Liver (tissue), 7 donors: ENCODE measurements at regions not wholly inside any gene's neighbourhood (a gene's known extent, or its start where the extent isn't known, plus 50 kb on each side); places are given as distances from the start of the nearest gene placed in this dataset.

Experiments used
- DNase-seq: peaks from one replicate; pipeline ENCODE4 v3.0.0-alpha.2; 2017; ENCODE audit warnings: low spot score
- H3K27ac ChIP-seq, 2 donors: one replicate each; pipeline ENCODE4 v1.7.0; 2013; ENCODE audit warnings: inconsistent platforms in 2 of 2, low read length in 2 of 2, control low read depth in 1 of 2, low read depth in 1 of 2, mild to moderate bottlenecking in 1 of 2
- H3K27me3 ChIP-seq, 4 donors: one replicate each; pipeline versions ENCODE4 v1.6.1 to v1.7.0; 2013; ENCODE audit warnings: low read length in 3 of 4, inconsistent platforms in 1 of 4, mild to moderate bottlenecking in 1 of 4, moderate library complexity in 1 of 4; ENCODE audit not compliant: control insufficient read depth in 4 of 4, insufficient read depth in 4 of 4
- H3K36me3 ChIP-seq, 4 donors: one replicate each; pipeline versions ENCODE4 v1.6.1 to v1.7.0; 2013; ENCODE audit warnings: low read length in 3 of 4, mild to moderate bottlenecking in 3 of 4, low read depth in 1 of 4, moderate library complexity in 1 of 4; ENCODE audit not compliant: control insufficient read depth in 4 of 4, insufficient read depth in 3 of 4
- H3K4me1 ChIP-seq, 4 donors: one replicate each; pipeline versions ENCODE4 v1.6.1 to v1.7.0; 2013; ENCODE audit warnings: low read length in 3 of 4, mild to moderate bottlenecking in 3 of 4, moderate library complexity in 1 of 4; ENCODE audit not compliant: control insufficient read depth in 4 of 4, insufficient read depth in 4 of 4
- H3K4me3 ChIP-seq, 3 donors: one replicate each; pipeline versions ENCODE4 v1.6.1 to v1.7.0; 2013; ENCODE audit warnings: low read length in 3 of 3, control low read depth in 1 of 3, low read depth in 1 of 3, mild to moderate bottlenecking in 1 of 3
- H3K9ac ChIP-seq, 2 donors: one replicate each; pipeline ENCODE4 v1.7.0; 2013; ENCODE audit warnings: low read length in 2 of 2, mild to moderate bottlenecking in 2 of 2, moderate library complexity in 2 of 2, control low read depth in 1 of 2, low read depth in 1 of 2
- H3K9me3 ChIP-seq, 4 donors: one replicate each; pipeline versions ENCODE4 v1.6.1 to v1.7.0; 2013; ENCODE audit warnings: low read length in 3 of 4; ENCODE audit not compliant: control insufficient read depth in 4 of 4
- ATF3 ChIP-seq: IDR thresholded peaks from 2 replicates; pipeline ENCODE4 v1.6.1; 2016; ENCODE audit warnings: antibody characterized with exemption
- EGR1 ChIP-seq, 2 donors: IDR thresholded peaks; 2 replicates each; pipeline ENCODE4 v1.6.1; 2016 to 2018; ENCODE audit warnings: antibody characterized with exemption in 2 of 2, low read depth in 2 of 2
- FOXA1 ChIP-seq: IDR thresholded peaks from 2 replicates; pipeline ENCODE4 v1.6.1; 2016; ENCODE audit warnings: antibody characterized with exemption
- FOXA2 ChIP-seq: IDR thresholded peaks from 2 replicates; pipeline ENCODE4 v1.6.1; 2016; ENCODE audit warnings: antibody characterized with exemption
- GABPA ChIP-seq, 2 donors: IDR thresholded peaks in 1 of 2; conservative IDR thresholded peaks in 1 of 2; 2 replicates each; pipeline ENCODE4 v1.6.1; 2016; ENCODE audit warnings: antibody characterized with exemption in 2 of 2, mild to moderate bottlenecking in 1 of 2, moderate library complexity in 1 of 2
- MAX ChIP-seq: IDR thresholded peaks from 2 replicates; pipeline ENCODE4 v1.6.1; 2016; ENCODE audit warnings: antibody characterized with exemption
- NR2F2 ChIP-seq: IDR thresholded peaks from 2 replicates; pipeline ENCODE4 v1.6.1; 2016; ENCODE audit warnings: antibody characterized with exemption
- REST ChIP-seq: IDR thresholded peaks from 2 replicates; pipeline ENCODE4 v1.6.1; 2016; ENCODE audit warnings: antibody characterized with exemption, mild to moderate bottlenecking
- RXRA ChIP-seq, 2 donors: IDR thresholded peaks; 2 replicates each; pipeline ENCODE4 v1.6.1; 2017 to 2018; ENCODE audit warnings: antibody characterized with exemption in 2 of 2, mild to moderate bottlenecking in 1 of 2
- SP1 ChIP-seq: IDR thresholded peaks from 2 replicates; pipeline ENCODE4 v1.6.1; 2018; ENCODE audit warnings: antibody characterized with exemption, mild to moderate bottlenecking
- YY1 ChIP-seq: IDR thresholded peaks from 2 replicates; pipeline ENCODE4 v1.6.1; 2016; ENCODE audit warnings: antibody characterized with exemption, mild to moderate bottlenecking
- ZBTB33 ChIP-seq: IDR thresholded peaks from 2 replicates; pipeline ENCODE4 v1.6.1; 2016; ENCODE audit warnings: antibody characterized with exemption
- WGBS: extraction: QIAGEN DNeasy Blood & Tissue Kit; methylation state at CpG from one replicate; pipeline ENCODE4 v1.1.7; 2013; 5-methylcytosine and 5-hydroxymethylcytosine counted together
- donor health status: healthy.
- donor health status: healthy.
- donor health status: healthy.
- donor health status: healthy.

- no peak overlapping the region for H3K9ac ChIP-seq
- TF ChIP-seq ZBTB33 (no peak), FOXA1 (no peak), GABPA (IDR thresholded peaks at IDR 0.05 in 1 of 2, conservative IDR thresholded peaks at IDR 0.05 in 1 of 2) (no peak), FOXA2 (no peak), MAX (no peak), ATF3 (no peak), YY1 (no peak), RXRA (IDR thresholded peaks at IDR 0.05) (no peak), NR2F2 (no peak), REST (no peak)
- H3K9me3 ChIP-seq, result no peaks in the 10 kb centered on the region
- WGBS, result 83% methylated on average over 2 of the region's 2 CpGs
- H3K27ac ChIP-seq, result no peak overlapping the region
- H3K4me1 ChIP-seq, result peaks cover 0 to 2% (median 0%) of the 10 kb centered on the region in 4 donors
- DNase-seq, result no peak
- H3K27me3 ChIP-seq, result no peaks in the 10 kb centered on the region
- no peak overlapping the region for H3K4me3 ChIP-seq
- H3K36me3 ChIP-seq, result no peaks in the 10 kb centered on the region
Observed at GRCh38 chr7:115704884-115705283, 325.7 kb downstream of the TFEC start.

GRCh38 chr7:115701141-115701540, 329.4 kb downstream of the TFEC start:
- H3K9ac ChIP-seq, result no peak overlapping the region
- no peak for DNase-seq
- H3K4me3 ChIP-seq, result no peak overlapping the region
- H3K4me1 ChIP-seq, result no peaks in the 10 kb centered on the region
- 46% methylated on average over 1 of the region's 1 CpG for WGBS
- no peak for TF ChIP-seq NR2F2
- TF ChIP-seq EGR1 (IDR thresholded peaks at IDR 0.05; ENCODE audit: low read depth in 2 of 2), result no peak
- TF ChIP-seq ZBTB33, result no peak
- TF ChIP-seq FOXA2, result no peak
- no peak for TF ChIP-seq SP1
- TF ChIP-seq FOXA1, result no peak
- no peak for TF ChIP-seq REST
- no peak for TF ChIP-seq ATF3
- no peak for TF ChIP-seq MAX
- H3K36me3 ChIP-seq, result no peaks in the 10 kb centered on the region
- H3K27me3 ChIP-seq, result no peaks in the 10 kb centered on the region
- no peaks in the 10 kb centered on the region for H3K9me3 ChIP-seq
- H3K27ac ChIP-seq, result no peak overlapping the region
